CD4-positive, alpha-beta T cell treated with Interleukin-1 beta for 1 hour (primary cell): ENCODE measurements at regions not wholly inside any gene's neighbourhood (a gene's known extent, or its start where the extent isn't known, plus 50 kb on each side); places are given as distances from the start of the nearest gene placed in this dataset.
"Not testable (repeated sequence)": the region's sequence is repeated elsewhere in the genome, so short reads cannot be mapped to it uniquely, and the experiment has no call there.

Experiments
- DNase-seq, 2 donors: peaks; one replicate each; pipeline ENCODE4 v3.0.0-alpha.2; 2020 to 2022

- no peak for DNase-seq
Observed at GRCh38 chr2:220747736-220748135, 824.4 kb downstream of the EPHA4 start.

- DNase-seq: no peak
Observed at GRCh38 chr2:220748875-220749479, 823.1 kb downstream of the EPHA4 start.

- no peak for DNase-seq
Observed at GRCh38 chr2:220753486-220753885, 818.6 kb downstream of the EPHA4 start.

- no peak for DNase-seq
Observed at GRCh38 chr2:220756653-220757052, 815.5 kb downstream of the EPHA4 start.

GRCh38 chr2:220758376-220758775, 813.7 kb downstream of the EPHA4 start:
- DNase-seq: not testable (repeated sequence)

- no peak for DNase-seq
Observed at GRCh38 chr2:220764171-220764570, 807.9 kb downstream of the EPHA4 start.

- no peak for DNase-seq
Observed at GRCh38 chr2:220767591-220768255, 804.4 kb downstream of the EPHA4 start.

- DNase-seq: no peak
Observed at GRCh38 chr2:220775856-220776488, 796.1 kb downstream of the EPHA4 start.

- DNase-seq: not testable (repeated sequence)
Observed at GRCh38 chr2:220779076-220779475, 793.0 kb downstream of the EPHA4 start.

- DNase-seq: no peak
Observed at GRCh38 chr2:220779511-220779910, 792.6 kb downstream of the EPHA4 start.

GRCh38 chr2:220779931-220780330, 792.2 kb downstream of the EPHA4 start:
- DNase-seq: no peak

- no peak for DNase-seq
Observed at GRCh38 chr2:220781622-220782241, 790.4 kb downstream of the EPHA4 start.

- DNase-seq: no peak
Observed at GRCh38 chr2:220782609-220783113, 789.4 kb downstream of the EPHA4 start.

- DNase-seq: no peak
Observed at GRCh38 chr2:220783671-220784070, 788.4 kb downstream of the EPHA4 start.

GRCh38 chr2:220785178-220785577, 786.9 kb downstream of the EPHA4 start:
- no peak for DNase-seq

- DNase-seq: no peak
Observed at GRCh38 chr2:220786216-220786615, 785.9 kb downstream of the EPHA4 start.

GRCh38 chr2:220787251-220787650, 784.9 kb downstream of the EPHA4 start:
- no peak for DNase-seq

- no peak for DNase-seq
Observed at GRCh38 chr2:220789961-220790360, 782.1 kb downstream of the EPHA4 start.

GRCh38 chr2:220795705-220796104, 776.4 kb downstream of the EPHA4 start:
- no peak for DNase-seq

GRCh38 chr2:220811115-220811514, 761.0 kb downstream of the EPHA4 start:
- DNase-seq: no peak

- DNase-seq: no peak
Observed at GRCh38 chr2:220811952-220812570, 760.0 kb downstream of the EPHA4 start.

- DNase-seq: no peak
Observed at GRCh38 chr2:220814441-220814840, 757.7 kb downstream of the EPHA4 start.

GRCh38 chr2:220815698-220816097, 756.4 kb downstream of the EPHA4 start:
- no peak for DNase-seq
